Stimulated activated CD4-positive, alpha-beta T cell treated with anti-CD3 and anti-CD28 coated beads, Interleukin-4, amount 100 ng/mL, for 48 hours (primary cell): ENCODE measurements at regions not wholly inside any gene's neighbourhood (a gene's known extent, or its start where the extent isn't known, plus 50 kb on each side); places are given as distances from the start of the nearest gene placed in this dataset.
"Not testable (repeated sequence)": the region's sequence is repeated elsewhere in the genome, so short reads cannot be mapped to it uniquely, and the experiment has no call there.

Source experiments
- DNase-seq, 2 donors: peaks; one replicate each; pipeline ENCODE4 v3.0.0-alpha.2; 2020; ENCODE audit warnings: low read depth in 2 of 2

DNA sequence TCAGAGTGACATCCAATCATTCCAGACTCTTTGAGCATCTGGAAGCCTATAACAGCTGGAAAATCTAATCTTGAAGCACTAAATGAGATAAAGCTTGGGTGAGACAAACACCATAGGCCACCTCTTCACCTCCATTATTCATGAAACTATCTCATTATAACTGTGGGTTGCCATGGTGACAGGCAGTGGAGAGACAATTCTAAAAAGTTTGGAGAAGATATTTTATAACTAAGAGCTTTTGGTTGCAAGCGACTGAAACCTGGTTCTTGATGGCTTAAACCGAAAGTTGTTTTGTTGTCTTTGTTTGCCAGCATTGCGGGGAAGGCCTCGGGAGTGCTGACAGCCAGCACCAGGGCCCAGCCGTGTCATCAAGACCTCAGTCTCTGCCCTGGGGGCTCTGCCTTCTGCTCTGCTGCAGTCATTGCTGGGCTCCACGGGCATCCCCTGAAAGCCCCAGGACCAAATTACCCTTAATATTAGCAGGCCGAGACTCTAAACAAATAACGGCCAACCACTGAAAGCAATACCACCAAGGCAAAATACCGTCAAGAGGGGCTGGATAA is 353.6 kb upstream of the SFSWAP start:
- no peak for DNase-seq

DNA sequence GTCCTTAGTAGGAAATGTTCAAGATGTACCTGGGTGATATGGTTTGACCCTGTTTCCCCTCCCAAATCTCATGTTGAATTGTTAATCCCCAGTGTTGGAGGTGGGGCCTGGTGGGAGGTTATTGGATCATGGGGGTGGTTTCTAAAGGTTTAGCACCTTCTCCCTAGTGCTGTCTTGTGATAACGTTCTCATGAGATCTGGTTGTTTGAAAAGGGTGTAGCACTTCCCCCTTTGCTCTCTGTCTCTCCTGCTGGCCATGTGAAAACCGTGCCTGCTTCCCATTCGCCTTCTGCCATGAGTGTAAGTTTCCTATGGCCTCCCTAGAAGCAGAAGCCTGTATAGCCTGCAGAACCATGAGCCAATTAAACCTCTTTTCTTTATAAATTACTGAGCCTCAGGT is 353.0 kb upstream of the SFSWAP start:
- no peak for DNase-seq

DNA sequence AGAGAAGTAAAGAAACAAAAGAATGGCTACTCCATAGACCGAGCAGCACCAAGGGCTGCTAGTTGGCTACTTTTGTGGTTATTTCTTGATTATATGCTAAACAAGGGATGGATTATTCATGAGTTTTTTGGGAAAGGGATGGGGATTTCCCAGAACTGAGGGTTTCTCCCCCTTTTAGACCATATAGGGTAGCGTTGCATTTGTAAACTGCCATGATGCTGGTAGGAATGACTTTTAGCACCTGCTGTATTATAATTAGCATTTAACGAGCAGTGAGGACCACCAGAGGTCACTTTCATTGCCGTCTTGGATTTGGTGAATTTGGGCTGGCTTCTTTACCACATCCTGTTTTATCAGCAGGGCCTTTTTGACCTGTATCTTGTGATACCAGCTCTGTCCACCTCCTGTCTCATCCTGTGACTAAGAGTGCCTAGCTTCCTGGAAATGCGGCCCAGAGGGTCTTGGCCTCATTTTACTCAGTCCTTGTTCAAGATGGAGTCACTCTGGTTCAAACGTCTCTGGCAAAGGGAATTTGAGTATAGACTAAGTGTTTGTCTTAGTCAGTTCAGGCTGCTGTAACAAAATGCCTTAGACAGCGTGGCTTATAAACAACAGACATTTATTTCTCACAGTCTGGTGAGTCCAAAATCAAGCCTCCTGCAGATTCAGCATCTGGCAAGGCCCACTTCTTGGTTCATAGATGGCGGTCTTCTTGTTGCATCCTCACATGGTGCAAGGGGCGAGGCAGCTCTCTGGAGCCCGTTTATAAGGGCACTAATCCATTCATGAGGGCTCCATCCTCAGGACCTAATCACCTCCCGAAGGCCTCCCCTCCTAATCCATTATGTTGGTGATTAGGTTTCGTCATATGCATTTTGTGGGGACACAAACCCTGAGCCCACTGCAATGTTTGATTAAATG is 348.3 kb upstream of the SFSWAP start:
- no peak for DNase-seq

DNA sequence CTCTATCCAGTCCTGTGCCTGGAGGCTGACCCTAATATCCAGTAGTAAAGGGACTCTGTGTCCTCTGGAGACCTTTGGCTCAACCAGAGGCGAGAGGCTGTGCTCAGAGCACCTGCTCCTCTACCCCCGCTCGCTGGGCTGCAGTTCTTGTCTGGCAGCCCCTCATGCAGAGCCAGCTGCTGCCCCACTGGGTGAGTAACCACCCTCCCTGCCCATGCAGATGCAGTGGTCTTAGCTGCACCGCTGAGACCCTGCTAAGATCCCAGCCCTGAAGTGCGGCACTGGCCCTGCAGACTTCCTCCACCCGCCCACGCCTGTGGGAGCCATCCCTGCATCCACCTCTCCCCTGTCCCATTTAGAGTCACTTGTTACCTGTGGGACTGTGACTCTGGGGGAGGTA is 347.5 kb upstream of the SFSWAP start:
- DNase-seq = no peak

GRCh38 chr12:131363841-131364495 is 346.9 kb upstream of the SFSWAP start:
- no peak for DNase-seq

GRCh38 chr12:131364903-131365820 is 345.7 kb upstream of the SFSWAP start:
- no peak for DNase-seq

GRCh38 chr12:131365821-131366260 is 345.0 kb upstream of the SFSWAP start:
- no peak for DNase-seq

DNA sequence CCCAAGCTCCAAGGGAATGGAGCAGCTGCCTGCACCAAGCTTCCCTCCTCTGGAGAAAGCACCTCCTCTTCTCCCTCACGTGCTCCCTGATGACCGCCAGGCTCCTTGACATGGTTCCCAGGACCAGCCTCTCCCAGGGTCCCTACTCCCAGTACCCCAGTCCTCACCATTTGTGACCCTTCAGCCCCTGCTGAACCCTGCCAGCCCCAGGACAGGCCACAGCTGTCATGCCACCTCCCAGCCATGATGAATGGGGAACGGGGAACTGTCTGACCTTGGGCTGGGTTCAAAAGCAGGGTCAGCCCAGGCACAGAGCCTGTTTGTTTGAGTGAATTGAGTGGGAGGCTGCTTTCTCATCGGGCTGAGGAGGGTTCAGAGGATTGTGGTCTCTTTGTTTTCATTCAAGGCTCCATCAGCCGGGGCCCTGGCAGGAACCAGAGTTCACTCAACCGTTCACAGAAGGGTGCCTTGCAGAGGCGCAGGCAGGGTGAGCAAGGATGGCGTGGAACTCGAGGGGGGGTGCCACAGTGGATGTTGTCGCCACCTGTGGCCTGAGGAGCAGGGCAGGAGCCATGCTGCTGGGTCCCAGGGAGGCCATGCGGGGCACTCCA is 344.5 kb upstream of the SFSWAP start:
- no peak for DNase-seq

DNA sequence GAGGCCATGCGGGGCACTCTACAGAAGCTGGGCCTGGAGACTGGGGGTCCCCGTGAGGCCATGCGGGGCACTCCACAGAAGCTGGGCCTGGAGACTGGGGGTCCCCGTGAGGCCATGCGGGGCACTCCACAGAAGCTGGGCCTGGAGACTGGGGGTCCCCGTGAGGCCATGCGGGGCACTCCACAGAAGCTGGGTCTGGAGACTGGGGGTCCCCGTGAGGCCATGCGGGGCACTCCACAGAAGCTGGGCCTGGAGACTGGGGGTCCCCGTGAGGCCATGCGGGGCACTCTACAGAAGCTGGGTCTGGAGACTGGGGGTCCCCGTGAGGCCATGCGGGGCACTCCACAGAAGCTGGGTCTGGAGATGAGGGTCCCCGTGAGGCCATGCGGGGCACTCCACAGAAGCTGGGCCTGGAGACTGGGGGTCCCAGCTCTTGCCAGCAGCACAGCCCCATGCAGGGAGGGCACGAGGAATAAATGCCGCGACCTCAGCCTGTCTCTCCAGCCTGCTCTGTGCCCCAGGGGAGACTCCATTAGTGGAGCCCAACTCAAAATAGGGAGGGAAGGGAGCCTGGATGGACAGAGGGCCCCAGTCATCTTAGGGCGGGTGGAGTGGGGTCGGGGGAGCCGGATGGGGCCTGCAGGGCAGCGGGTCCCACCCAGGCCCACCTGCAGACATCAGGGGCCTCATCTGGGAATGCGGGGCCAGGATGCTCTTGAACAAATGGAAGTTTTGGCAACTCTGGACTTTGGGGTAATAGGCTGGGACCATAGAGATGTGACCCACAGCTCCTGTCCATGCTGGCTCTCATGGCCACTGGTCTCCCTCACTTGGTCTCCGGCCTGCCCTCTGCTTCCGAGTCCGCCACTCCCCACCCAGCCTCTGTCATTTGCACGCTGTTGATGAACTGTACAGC is 343.6 kb upstream of the SFSWAP start:
- not testable (repeated sequence) for DNase-seq

GRCh38 chr12:131367983-131368667 is 342.8 kb upstream of the SFSWAP start:
- no peak for DNase-seq

GRCh38 chr12:131368668-131369071 is 342.2 kb upstream of the SFSWAP start:
- no peak for DNase-seq

DNA sequence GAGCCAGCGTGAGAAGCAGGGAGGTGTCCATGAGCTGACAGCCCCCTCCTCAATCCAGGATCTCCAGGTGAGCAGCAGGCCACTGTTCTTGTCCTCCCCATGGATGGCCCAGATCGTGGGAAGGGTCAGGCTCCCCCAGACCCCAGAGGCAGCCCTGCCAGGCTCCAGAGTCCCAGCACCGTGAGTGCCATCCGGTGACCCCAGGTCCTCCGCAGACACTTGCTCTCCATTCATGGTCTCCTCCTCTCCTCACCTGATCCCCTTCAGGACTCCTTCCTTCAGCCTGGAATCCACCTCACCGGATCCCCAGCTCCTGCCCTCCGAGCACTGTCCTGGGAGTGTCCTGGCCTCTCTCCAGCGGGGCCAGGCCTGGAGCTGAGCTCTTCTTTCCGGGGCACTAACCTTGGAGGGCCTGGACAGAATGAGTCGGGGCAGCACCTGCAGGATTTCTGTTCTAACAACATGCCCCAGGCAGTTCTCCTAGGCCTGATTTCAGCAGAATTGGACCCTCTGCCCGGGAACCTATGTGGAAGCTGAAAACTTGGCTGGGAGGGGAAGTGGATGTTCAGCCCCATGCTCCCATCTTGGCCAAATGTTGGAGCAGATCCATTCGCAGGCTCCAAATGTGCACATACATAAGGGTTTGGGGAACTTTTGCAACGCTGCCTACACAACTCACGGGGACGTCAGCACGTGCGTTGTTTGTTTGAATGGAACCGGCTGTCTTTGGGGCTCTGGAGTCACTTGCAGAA is 341.6 kb upstream of the SFSWAP start:
- DNase-seq = no peak

DNA sequence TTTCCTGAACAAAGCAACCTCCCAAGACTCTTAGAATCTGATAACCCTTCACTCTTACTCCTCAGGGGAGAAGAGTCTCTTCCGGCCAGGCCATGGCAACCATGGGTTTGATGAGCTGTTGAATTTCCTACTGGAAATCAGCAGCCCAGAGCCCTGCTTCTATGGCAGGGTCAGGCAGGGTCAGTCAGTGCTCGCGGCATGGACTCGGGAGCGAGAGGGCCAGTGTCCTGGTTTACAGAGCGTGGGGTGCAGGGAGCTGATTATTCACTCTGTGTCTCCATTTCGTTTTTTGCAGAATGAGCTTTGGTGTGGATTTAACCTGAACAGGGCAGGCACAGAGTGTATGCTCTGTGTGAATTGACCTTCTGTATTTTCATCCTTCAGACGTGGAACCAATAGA is 340.6 kb upstream of the SFSWAP start:
- no peak for DNase-seq

- DNase-seq = no peak
Observed at GRCh38 chr12:131370791-131371347, 340.0 kb upstream of the SFSWAP start.

DNA sequence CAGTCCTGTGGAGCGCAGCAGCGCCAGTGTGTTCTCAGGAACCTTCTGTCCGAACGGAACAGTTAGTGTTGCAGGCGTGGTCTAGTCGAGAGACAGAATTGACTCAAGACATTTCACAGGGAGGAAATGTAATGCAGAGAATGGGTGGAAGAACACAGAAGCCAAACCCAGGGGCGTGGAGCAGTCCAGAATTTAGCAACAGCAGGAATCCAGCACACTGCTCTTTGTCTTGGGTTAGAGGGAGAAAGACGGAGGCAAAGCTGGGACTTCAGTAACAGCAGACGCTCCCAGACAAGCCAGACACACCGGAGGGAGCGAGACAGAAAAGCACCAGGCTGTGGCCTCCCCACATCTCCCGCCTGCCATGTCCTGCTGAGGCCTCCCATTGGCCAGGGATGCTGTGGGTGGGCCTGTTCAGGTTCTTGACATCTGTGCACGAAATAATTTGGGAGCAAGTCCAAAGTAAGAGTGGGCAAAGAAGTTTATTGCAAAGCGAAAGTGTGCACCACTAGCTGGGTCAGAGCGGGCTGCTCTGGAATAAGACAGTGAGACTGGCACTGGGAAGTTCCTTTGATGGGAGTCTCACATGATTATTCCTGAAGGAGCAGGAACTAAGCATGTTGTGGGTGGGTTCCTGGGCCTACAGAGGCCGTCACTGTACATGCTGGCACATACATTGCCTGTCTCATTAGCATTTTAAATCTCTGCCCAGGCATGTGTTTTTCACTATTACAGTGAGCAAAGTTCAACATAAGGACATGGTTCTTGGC is 339.3 kb upstream of the SFSWAP start:
- DNase-seq = no peak

- DNase-seq = no peak
Observed at GRCh38 chr12:131372171-131372475, 338.8 kb upstream of the SFSWAP start.

- no peak for DNase-seq
Observed at GRCh38 chr12:131372706-131373195, 338.1 kb upstream of the SFSWAP start.
